KMS-11 (cell line): ENCODE measurements at regions not wholly inside any gene's neighbourhood (a gene's known extent, or its start where the extent isn't known, plus 50 kb on each side); places are given as distances from the start of the nearest gene placed in this dataset.

Experiments used
- H2AFZ ChIP-seq: fragments of 200-600 bp; sonication (generic); 2 replicates; pipeline ENCODE4 v1.6.1; 2016; ENCODE audit warnings: antibody characterized with exemption, mixed run types, low read depth
- H3K27ac ChIP-seq: fragments of 200-600 bp; sonication (generic); 2 replicates; pipeline ENCODE4 v1.6.1; 2016; ENCODE audit warnings: mild to moderate bottlenecking, mixed run types
- H3K27me3 ChIP-seq: fragments of 200-600 bp; sonication (generic); 2 replicates; pipeline ENCODE4 v1.6.1; 2017; ENCODE audit warnings: mild to moderate bottlenecking, low read depth, mixed run types, moderate library complexity; ENCODE audit not compliant: insufficient read depth
- H3K36me3 ChIP-seq: fragments of 200-600 bp; sonication (generic); 2 replicates; pipeline ENCODE4 v1.6.1; 2017; ENCODE audit warnings: mild to moderate bottlenecking, mixed run types; ENCODE audit not compliant: insufficient read depth
- H3K4me1 ChIP-seq: fragments of 200-600 bp; sonication (generic); 2 replicates; pipeline ENCODE4 v1.6.1; 2016; ENCODE audit warnings: mild to moderate bottlenecking, low read depth, mixed run types; ENCODE audit not compliant: poor library complexity, severe bottlenecking
- H3K4me2 ChIP-seq: fragments of 200-600 bp; sonication (generic); 2 replicates; pipeline ENCODE4 v1.7.0; 2016; ENCODE audit warnings: mild to moderate bottlenecking, mixed run types
- H3K4me3 ChIP-seq: fragments of 200-600 bp; sonication (generic); IDR thresholded peaks from 2 replicates; pipeline ENCODE4 v1.6.1; 2017; ENCODE audit warnings: low read depth, low read length, mixed read lengths; ENCODE audit not compliant: insufficient read depth
- H3K79me2 ChIP-seq: fragments of 200-600 bp; sonication (generic); 2 replicates; pipeline ENCODE4 v1.6.1; 2016; ENCODE audit warnings: low read depth, mixed run types; ENCODE audit not compliant: insufficient read depth
- H3K9ac ChIP-seq: fragments of 200-600 bp; sonication (generic); 2 replicates; pipeline ENCODE4 v1.6.1; 2016; ENCODE audit warnings: mild to moderate bottlenecking, mixed run types
- H4K20me1 ChIP-seq: fragments of 200-600 bp; sonication (generic); 2 replicates; pipeline ENCODE4 v1.6.1; 2016; ENCODE audit warnings: mild to moderate bottlenecking, mixed run types; ENCODE audit not compliant: insufficient read depth
- TF ChIP-seq, protein P1 (sequence below): fragments of 200-600 bp; sonication (generic); conservative IDR thresholded peaks from 2 replicates; pipeline ENCODE4 v1.6.1; 2017; ENCODE audit warnings: low read depth, mild to moderate bottlenecking, antibody characterized with exemption, low read length, moderate library complexity, mixed read lengths

DNA sequence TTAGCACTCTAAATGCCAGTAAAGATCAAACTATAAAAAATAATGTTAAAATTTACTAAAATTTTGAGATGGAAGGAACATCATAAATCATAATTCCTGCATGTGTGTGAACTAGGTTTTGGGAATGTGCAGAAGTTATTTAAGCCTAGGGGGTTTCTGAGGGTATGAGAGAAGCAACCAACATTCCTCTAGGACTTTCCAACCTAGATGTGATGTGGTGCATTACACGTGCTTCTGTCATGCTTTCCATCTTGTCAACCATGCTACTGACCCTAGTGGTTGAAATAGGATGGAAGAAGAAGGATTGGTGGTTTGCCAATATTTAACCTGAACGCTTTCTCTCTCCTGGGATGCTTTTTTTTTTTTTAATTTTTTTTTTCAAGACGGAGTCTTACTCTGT lies 209.3 kb downstream of the AEBP2 start:
- no peak overlapping the region for H2AFZ ChIP-seq
- no peaks in the 10 kb centered on the region for H4K20me1 ChIP-seq
- H3K27ac ChIP-seq, result no peak overlapping the region
- no peaks in the 10 kb centered on the region for H3K36me3 ChIP-seq
- H3K4me2 ChIP-seq, result no peak overlapping the region
- no peaks in the 10 kb centered on the region for H3K79me2 ChIP-seq
- no peak overlapping the region for H3K9ac ChIP-seq
- peaks cover 8% of the 10 kb centered on the region for H3K4me1 ChIP-seq
- TF ChIP-seq, protein P1, sequence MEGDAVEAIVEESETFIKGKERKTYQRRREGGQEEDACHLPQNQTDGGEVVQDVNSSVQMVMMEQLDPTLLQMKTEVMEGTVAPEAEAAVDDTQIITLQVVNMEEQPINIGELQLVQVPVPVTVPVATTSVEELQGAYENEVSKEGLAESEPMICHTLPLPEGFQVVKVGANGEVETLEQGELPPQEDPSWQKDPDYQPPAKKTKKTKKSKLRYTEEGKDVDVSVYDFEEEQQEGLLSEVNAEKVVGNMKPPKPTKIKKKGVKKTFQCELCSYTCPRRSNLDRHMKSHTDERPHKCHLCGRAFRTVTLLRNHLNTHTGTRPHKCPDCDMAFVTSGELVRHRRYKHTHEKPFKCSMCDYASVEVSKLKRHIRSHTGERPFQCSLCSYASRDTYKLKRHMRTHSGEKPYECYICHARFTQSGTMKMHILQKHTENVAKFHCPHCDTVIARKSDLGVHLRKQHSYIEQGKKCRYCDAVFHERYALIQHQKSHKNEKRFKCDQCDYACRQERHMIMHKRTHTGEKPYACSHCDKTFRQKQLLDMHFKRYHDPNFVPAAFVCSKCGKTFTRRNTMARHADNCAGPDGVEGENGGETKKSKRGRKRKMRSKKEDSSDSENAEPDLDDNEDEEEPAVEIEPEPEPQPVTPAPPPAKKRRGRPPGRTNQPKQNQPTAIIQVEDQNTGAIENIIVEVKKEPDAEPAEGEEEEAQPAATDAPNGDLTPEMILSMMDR, result no peak
- no peaks in the 10 kb centered on the region for H3K27me3 ChIP-seq
- H3K4me3 ChIP-seq, result no peak overlapping the region

GRCh38 chr12:19652386-19652785 lies 213.1 kb downstream of the AEBP2 start:
- Histone ChIP-seq H3K27me3 (no peaks in the 10 kb centered on the region), H4K20me1 (no peaks in the 10 kb centered on the region)
- TF ChIP-seq, protein P1, result no peak

GRCh38 chr12:19654650-19655376 lies 215.5 kb downstream of the AEBP2 start:
- Histone ChIP-seq H3K27me3 (no peaks in the 10 kb centered on the region), H3K9ac (no peak overlapping the region), H4K20me1 (no peaks in the 10 kb centered on the region), H3K79me2 (no peaks in the 10 kb centered on the region), H3K4me1 (no peaks in the 10 kb centered on the region), H3K27ac (no peak overlapping the region), H3K4me3 (no peak overlapping the region), H3K36me3 (no peaks in the 10 kb centered on the region), H2AFZ (no peak overlapping the region), H3K4me2 (no peak overlapping the region)
- TF ChIP-seq, protein P1, result no peak

More at GRCh38 chr12:19652386-19652785, 213.1 kb downstream of the AEBP2 start:
- H3K4me3 ChIP-seq, result no peak overlapping the region
- no peaks in the 10 kb centered on the region for H3K36me3 ChIP-seq
- no peaks in the 10 kb centered on the region for H3K79me2 ChIP-seq
- H3K27ac ChIP-seq, result no peak overlapping the region
- H2AFZ ChIP-seq, result no peak overlapping the region
- no peak overlapping the region for H3K4me2 ChIP-seq
- no peaks in the 10 kb centered on the region for H3K4me1 ChIP-seq
- no peak overlapping the region for H3K9ac ChIP-seq

DNA sequence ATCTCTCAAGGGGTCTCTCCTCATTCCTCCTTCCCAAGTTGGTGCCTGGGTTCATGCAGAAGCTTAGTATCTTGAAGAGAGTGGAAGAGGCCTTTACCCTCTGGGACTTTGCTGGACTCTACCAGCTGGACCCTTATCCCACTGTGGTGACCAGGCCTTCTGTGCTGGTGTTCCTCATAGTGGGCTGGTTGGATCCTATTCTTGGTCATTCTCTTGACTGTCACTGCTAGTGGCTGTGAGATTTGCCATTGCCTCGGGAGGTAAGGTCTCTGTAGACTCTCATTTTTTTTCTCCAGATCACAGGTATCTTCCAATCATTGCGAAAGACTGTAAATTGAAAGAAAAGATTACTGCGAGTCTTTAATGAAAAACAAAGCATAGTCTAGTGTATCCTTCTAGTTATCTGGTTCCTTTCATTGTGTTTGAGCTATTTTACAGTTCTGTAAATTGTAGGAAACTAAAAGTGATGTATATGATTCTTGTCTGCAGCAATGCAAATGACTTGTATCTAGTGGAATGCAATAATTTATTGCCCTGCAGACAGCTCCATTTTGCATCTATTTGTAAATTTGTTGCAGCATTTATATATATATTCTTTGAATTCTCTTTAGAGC lies 217.9 kb downstream of the AEBP2 start:
- Histone ChIP-seq H3K27me3 (no peaks in the 10 kb centered on the region), H3K36me3 (no peaks in the 10 kb centered on the region), H3K4me1 (no peaks in the 10 kb centered on the region), H3K79me2 (no peaks in the 10 kb centered on the region), H3K4me2 (no peak overlapping the region), H4K20me1 (no peaks in the 10 kb centered on the region), H3K27ac (no peak overlapping the region), H3K9ac (no peak overlapping the region), H3K4me3 (no peak overlapping the region), H2AFZ (no peak overlapping the region)
- TF ChIP-seq, protein P1, result no peak
